T47D (cell line): ENCODE measurements at regions not wholly inside any gene's neighbourhood (a gene's known extent, or its start where the extent isn't known, plus 50 kb on each side); places are given as distances from the start of the nearest gene placed in this dataset.
"Not testable (repeated sequence)": the region's sequence is repeated elsewhere in the genome, so short reads cannot be mapped to it uniquely, and the experiment has no call there.

ENCODE experiments used
- DNase-seq, 2 experiments: peaks; one replicate each; pipeline versions ENCODE4 v3.0.0 to v3.0.0-alpha.2; 2011 to 2012; ENCODE audit warnings: low read depth in 1 of 2, low spot score in 1 of 2
- JUND ChIP-seq: IDR thresholded peaks from 2 replicates; pipeline ENCODE4 v1.6.1; 2012; ENCODE audit warnings: low read depth
- in situ Hi-C: cut with HindIII; loops from 2 replicates; pipeline ENCODE4 v1.10.0; 2016; ENCODE audit warnings: low sequenced_read_pairs, low pct_unique_long_range_greater_than_20kb

DNA sequence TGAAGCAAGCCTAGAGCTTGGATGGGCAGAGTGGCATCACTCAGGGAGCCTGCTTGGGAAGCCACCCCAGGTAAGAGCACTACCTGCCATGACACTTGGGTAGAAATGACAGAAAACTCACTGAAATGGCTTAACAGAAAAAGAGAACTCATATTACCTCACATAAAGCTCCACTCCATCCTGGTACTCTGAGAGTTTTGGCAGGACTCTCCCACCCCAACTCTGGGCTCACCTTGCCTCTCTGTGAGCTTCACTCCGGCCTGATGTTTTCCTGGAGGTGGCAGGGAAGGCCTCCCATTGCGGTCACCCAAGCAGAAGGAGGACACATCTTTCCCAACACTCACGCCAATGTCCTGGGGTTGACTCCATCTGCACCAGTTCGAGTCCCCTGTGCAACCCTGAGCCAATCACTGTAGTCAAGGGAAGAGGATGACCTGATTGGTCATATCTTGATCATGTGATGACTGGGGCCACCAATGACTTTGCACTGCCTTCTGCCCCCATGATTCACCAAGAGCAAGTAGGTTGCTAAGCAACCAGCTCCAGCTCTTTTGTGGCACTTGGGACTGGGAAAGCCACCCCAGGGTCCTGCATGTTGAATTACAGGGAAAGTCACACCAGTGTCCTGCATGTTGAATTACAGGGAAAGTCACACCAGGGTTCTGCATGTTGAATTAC, 446.1 kb upstream of the SULF2 start:
- no peak for TF ChIP-seq JUND
- in situ Hi-C loops, result no loop called here
- no peak for DNase-seq

DNA sequence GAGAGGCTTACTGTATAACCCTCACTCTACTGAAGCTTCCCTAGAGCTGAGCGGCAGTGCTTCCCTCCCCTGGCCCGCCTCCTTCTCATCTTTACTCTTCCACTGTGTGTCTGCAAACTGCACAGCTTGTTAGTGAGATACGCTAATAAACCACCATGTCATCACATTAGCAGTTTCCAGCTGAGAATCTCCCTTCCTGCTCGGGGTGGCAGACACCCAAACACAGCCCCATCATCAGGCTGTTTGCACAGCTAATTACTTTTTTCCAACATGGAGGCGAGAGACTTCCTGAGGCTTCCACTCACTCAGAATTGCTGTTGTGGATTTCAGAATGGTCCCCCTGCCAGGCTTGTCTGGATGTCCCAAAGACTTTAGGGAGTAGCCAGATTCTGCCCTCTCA, 444.9 kb upstream of the SULF2 start:
- in situ Hi-C loops, result no loop called here
- no peak for TF ChIP-seq JUND
- no peak for DNase-seq

DNA sequence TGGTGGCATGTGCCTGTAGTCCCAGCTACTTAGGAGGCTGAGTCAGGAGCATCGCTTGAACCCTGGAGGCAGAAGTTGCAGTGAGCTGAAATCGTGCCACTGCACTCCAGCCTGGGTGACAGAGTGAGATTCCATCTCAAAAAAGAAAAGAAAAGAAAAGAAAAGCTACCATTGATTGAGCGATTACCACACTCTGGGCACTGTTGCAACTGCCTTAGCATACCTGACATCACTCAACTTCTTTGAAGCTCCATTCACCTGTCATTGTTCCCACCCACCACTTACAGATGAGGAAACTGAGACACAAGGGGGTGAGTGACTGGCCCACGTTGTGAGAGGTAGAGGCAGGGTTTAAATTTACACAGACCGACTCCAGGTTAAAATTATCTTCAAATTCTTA, 442.1 kb upstream of the SULF2 start:
- no peak for TF ChIP-seq JUND
- DNase-seq, result no peak
- in situ Hi-C loops, result no loop called here

DNA sequence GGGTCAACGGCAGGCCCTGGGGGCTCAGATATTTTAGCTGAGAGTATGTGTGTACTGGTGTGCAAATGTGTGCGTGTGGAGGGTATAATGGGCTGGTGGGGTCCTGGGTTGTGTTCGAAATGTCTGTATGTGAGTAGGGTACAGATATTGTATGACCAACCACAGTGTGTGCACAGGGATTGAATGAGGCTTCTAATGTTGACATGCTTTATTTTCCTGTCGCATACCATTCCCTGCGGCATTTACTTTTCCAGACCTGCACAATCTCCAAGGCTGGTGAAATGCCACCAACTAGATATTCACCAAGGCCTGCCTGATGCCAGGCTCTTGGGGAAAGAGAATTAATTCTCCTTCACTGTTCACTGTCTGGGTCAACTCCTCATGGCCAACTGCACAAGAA, 441.4 kb upstream of the SULF2 start:
- no peak for TF ChIP-seq JUND
- peak; percentile 48 to 87 for DNase-seq
- in situ Hi-C loops, result no loop called here

DNA sequence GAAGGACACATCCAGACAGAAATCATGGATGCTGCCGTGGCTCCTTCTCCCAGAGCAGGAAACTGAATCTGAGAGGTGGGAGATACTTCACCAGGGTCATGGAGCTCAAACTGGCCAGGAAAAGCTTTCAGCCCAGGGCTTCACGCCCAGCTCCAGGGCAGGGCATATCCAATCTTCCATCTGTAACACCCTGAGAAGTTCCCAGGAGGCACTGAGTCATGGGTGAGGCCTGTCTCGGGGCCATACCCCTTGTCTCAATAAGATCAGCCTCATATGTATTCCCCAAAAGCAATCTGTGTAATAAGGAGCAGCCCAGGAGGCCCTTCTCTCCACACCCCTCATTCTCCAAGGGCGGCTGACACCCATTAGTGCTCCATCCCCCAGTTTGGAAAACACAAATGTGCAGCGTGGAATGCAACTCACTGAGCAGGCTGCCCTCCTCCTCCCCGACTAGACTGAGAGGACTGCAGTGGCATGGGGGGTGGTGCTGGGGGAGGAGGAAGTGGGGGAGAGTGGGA, 439.3 kb upstream of the SULF2 start:
- DNase-seq, result peak in 1 of 2 experiments; percentile 17
- no peak for TF ChIP-seq JUND
- in situ Hi-C loops, result no loop called here

DNA sequence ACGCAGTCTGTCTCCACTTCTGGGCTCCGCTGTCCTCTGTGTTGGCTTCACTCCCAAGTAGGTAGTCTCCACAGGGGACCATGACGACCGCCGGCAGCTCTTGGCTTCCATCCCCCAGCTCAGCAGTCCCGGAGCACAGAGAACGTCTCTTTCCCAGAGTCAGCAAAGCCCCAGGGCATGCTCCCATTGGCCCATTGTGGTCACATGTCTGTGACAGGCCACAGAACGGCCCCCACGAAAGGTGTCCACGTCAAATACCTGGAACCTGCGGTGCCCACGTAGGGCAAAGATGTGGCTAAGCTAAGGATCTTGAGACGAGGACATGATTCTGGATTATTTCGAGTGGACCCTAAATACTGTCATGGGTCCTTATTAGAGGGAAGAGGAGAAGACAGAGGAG, 438.4 kb upstream of the SULF2 start:
- no peak for DNase-seq
- in situ Hi-C loops, result no loop called here
- TF ChIP-seq JUND, result no peak

DNA sequence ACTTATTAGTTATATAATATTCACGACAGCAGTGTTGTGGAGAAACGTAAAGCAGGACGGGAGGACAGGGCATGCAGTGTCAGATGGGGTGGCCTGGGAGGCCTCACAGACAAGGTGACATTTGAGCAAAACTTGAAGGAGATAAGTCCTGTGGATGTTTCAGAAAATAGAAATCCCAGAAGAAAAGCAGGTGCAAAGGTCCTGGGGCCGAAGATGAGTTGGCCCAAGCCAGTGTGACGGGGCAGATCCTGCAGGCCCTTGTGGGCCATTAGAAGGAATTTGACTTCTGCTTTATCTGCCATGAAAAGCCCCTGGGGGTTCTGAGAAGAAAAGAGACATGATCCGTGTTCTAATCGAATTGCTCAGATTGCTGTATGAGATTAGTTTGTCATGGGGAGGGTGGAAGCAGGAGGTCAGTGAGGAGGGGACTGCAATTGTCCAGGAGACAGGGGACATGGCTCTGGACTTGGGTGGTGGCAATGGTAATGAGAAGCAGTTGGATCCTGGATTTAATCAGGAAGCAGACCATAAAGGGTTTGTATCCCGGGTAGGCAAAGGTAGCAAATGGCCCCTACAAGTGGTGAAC, 437.4 kb upstream of the SULF2 start:
- no peak for TF ChIP-seq JUND
- DNase-seq, result no peak
- in situ Hi-C loops, result no loop called here

DNA sequence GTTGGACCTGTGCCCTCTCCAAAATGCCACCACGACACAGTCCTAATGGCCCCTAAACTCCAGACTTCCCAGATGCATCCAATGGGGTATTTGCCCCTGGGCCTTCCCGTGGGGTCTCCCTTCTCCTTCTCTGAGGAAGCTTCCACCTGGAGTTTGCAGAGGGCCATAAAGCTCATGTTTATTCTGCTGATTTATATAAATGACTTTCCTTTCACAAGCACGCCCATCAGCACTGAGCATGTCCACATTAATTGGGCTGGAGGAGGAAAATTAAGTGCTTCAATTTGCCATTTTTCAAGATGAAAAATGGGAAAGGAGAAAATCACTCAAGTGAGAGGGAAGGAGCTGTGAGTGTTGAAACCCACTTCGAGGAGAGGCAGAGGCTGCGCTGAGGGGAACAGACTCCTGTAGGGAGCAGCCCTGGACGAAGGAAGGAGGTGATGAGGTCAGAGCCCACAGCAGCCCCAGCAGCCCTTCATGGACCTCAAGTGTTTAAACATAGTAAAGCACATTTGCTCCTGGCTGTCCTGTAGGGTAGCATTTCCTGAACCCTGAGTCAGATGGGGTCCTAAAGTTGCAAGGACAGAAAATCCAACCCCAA, 434.9 kb upstream of the SULF2 start:
- in situ Hi-C loops, result no loop called here
- DNase-seq, result no peak
- no peak for TF ChIP-seq JUND

DNA sequence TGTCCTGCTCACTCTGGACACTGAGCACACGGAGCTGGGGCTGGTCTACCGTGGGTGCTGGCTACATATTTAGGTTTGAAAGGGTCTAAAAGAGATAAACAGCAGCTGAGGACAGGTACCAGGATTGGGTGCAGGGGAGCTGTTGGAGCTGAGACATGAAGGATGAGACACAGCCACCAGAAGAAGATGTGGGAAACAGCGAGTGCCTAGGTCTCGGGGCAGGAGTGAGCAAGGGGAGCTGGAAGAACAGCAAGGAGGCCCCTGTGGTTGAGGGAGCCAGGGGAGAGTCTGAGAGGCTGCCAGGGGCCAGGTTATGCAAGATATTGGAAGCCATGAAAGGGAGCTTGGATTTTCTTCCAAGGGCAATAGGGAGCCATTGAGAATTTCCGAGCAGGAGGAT, 434.0 kb upstream of the SULF2 start:
- in situ Hi-C loops, result no loop called here
- no peak for DNase-seq
- no peak for TF ChIP-seq JUND

DNA sequence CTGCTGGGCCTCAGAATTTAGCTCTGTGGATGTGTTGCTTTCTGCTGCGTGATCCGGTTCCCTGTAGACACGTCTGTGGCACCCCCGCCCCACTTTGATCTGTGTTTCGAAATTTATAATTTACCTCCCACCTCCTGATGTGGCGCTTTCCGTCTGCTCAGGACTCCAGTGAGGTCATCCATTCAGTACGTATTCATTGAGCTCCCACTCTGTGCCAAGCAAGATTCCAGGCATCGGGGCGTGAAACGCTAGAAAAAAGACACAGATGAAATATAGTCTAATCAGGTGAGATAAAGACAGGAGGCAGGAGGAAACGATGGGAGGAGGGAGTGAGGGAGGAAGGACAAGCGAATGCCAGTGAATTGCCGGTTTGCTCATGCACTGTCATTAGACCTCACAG, 431.9 kb upstream of the SULF2 start:
- in situ Hi-C loops, result no loop called here
- no peak for TF ChIP-seq JUND
- DNase-seq, result no peak

DNA sequence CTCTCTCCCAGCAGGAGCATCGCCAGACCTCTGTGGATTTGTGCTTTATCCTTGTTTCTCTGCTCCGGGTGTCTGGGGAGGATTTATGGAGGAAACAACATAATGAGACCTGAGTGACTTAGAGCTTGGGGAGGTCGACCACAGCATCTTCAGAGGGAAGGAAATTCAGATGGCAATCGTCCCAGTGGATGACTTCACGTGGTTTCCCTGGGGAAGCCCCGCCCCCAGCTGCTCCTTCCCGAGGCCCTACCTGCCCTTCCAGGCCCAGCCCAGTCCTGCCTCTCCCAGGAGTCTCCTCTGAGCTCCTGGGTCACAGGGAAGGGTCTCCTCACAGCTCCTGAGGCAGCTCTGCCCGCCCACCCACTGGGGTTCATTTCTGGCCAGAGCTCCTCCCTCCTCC, 430.3 kb upstream of the SULF2 start:
- in situ Hi-C loops, result no loop called here
- peak in 1 of 2 experiments; percentile 18 for DNase-seq
- no peak for TF ChIP-seq JUND

DNA sequence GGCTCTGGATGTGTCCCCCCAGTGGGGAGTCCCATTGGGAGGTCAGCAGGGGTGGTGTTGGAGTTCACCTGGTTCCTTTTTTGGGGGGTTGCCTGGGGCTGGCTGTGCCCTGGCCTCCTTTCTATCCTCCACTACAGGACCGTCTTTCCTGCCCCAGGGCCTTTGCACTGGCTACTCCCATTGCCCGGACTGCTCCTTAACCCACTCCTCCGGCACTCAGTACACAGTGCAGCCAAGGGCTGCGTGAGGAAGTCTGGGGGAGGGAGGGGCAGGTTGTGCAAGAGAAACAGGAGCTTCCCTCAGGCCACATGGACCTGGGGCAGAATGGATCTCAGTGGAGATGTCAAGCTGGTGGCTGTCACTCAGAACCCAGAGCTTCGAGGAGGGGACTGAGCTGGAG, 429.3 kb upstream of the SULF2 start:
- DNase-seq, result no peak
- no peak for TF ChIP-seq JUND
- in situ Hi-C loops, result no loop called here

DNA sequence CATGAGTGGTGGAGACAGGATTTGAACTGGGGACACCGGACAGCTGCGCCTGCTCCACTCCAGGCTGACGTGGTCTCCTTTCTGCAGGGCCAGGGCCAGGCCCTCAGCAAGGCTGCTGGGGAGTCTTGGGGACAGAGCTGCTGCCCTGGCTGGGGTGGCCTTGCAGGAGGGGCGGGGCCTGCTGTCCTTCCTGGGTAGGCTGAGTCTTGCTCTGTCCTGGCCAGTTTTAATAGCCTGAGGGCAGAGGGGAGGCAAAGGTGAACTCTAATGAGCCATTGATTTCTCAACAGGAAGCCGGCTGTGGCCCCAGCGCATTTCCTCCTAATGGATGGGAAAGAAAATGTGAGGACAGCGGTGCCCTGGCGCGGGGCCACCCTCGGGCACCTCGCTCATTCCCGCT, 428.4 kb upstream of the SULF2 start:
- in situ Hi-C loops, result not testable (repeated sequence)
- peak in 1 of 2 experiments; percentile 28 for DNase-seq
